ENCODE measurements at regions not wholly inside any gene's neighbourhood (a gene's known extent, or its start where the extent isn't known, plus 50 kb on each side); places are given as distances from the start of the nearest gene placed in this dataset.

DNA sequence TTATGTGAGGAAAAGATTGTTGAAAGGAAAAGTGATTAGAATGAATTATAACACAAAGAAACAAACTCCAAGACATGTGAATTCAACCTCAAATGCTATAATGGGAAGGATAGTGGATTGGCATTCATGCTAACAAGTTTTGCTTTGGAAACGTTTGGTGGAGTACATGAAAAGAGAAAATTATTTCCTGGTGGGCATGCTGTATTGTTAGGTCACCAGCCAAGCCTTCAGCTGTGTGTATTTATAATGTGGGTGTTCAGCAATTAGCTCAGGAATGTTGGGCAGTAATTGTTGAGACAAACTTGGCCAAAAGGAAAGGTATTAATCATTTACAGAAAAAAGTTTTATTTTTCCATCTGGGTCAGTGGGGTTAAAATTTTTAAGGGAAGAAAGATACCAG, 198.9 kb upstream of the ARSJ start:
- no peak for TF ChIP-seq CTCF (conservative IDR thresholded peaks at IDR 0.05)
- no peak overlapping the region for H3K27ac ChIP-seq

DNA sequence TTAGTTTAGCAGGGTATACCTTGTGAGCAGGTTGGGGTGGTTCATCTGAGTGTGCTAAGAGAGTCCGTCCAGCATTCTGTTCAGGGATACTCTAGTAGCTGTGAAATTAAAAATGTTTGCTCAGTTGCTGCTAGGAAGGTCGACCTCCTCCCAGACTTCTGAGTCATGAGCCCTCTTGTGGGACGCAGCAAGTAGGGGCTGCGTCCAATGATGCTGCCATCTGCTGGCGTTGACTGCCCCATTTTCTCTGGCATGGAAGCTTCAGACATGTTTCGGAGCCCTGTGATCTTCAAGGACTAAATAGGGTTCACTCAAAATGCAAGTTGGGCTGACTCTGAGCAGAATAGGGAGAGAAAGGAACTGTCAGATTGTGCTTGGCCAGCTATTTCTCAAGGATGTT, 201.0 kb upstream of the ARSJ start:
- TF ChIP-seq CTCF (conservative IDR thresholded peaks at IDR 0.05) = peak; percentile 15; the same call in 1 of the 2 replicates
- no peak overlapping the region for H3K27ac ChIP-seq

GRCh38 chr4:114184901-114185300, 205.5 kb upstream of the ARSJ start:
- no peak overlapping the region for H3K27ac ChIP-seq
- no peak for TF ChIP-seq CTCF (conservative IDR thresholded peaks at IDR 0.05)

DNA sequence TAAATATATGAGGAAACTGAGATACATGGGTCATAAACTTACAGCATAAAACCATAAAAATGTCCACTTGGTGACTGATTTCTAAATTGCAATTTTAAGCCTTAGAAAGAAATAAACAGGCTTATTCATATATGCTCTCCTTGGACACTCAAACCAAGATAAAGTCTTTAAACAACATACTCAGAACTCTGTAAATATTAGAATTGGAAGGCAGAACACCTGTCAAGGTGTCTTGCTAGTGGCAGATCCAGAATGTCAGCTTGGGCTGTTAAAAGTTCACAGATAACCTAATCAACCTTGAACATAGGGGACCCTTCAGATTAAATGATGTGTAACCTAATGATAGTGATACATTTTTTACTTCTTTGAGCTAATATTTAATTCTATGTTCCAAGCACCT, 208.1 kb upstream of the ARSJ start:
- H3K27ac ChIP-seq = peak overlapping the region; percentile 69
- TF ChIP-seq CTCF (conservative IDR thresholded peaks at IDR 0.05) = no peak

DNA sequence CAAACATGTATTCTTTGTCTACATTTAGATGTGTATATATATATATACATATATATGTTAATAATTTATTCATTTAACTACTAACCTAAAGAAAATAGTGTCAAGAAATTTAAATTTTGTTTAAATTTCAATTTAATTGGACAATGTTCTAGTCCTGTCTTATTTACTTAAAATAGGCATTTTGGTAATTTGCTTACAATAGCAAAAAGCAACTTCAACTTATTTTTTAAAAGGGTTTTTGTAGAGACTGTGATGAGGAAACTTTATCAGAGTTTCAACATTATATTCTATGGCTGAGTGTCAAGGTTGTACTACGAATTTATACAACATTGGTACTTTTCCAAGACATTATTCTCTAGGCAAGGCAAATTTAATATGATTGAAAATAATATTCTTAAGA, 212.0 kb upstream of the ARSJ start:
- no peak overlapping the region for H3K27ac ChIP-seq
- no peak for TF ChIP-seq CTCF (conservative IDR thresholded peaks at IDR 0.05)

- no peak overlapping the region for H3K27ac ChIP-seq
- no peak for TF ChIP-seq CTCF (conservative IDR thresholded peaks at IDR 0.05)
Observed at GRCh38 chr4:114192854-114193253, 213.4 kb upstream of the ARSJ start.

DNA sequence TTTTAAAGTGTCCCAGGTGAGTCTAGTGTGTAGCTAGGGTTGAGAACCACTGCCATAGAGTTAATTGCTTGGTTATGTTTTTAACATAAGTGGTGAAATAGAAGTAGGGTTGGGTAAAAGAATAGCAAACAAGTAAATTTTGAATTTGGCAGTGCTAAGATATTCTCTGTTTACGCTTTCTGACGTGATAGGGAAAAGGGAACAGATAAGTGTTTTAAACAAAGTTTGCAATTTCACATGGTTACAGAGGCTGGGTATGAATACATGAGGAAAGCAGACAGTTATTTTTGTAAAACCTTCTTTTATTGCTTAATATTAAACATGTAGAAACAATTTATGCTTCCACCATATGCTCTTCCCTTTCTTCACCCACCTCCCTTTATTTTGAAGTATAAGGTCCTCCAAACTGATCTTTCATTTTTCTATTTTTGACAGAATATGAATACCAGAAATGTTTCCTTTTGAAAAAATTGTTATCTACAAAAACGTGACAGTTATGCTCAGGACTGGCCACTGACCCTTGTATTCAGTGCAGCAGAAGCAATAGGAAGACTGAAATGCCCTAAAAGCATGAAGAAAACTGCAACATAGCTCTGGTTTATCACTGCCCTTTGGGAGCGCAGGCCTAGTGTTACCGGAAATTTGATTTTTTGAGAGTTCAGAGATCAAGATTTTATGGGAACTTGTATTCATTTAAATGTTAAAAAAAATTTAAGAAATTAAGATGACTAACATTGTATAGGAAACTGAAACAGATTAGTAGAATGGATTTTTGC, 214.4 kb upstream of the ARSJ start:
- TF ChIP-seq CTCF (conservative IDR thresholded peaks at IDR 0.05) = no peak
- H3K27ac ChIP-seq = no peak overlapping the region

Measured in VCaP (cell line).